NCI-H510A (cell line): ENCODE measurements at regions not wholly inside any gene's neighbourhood (a gene's known extent, or its start where the extent isn't known, plus 50 kb on each side); places are given as distances from the start of the nearest gene placed in this dataset.
"Not testable (repeated sequence)": the region's sequence is repeated elsewhere in the genome, so short reads cannot be mapped to it uniquely, and the experiment has no call there.

Source experiments
- DNase-seq: peaks from one replicate; lab custom pipeline; 2025; lab: John Stamatoyannopoulos, UW

DNA sequence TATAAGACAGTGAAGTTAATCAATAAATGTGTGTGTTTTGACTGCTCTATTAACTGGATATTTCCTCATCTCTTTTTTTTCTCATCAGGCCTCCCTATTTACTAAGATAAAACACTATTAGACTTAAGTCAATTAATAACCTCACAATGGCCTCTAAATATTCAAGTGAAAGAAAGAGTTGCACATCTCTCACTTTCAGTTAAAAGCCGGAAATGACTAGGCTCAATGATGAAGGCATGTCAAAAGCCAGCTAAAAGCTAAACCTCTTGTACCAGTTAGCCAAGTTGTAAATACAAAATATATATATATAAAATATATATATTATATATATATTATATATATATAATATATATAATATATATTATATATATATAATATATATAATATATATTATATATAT lies 127.0 kb upstream of the MEOX2 start:
- no peak for DNase-seq

DNA sequence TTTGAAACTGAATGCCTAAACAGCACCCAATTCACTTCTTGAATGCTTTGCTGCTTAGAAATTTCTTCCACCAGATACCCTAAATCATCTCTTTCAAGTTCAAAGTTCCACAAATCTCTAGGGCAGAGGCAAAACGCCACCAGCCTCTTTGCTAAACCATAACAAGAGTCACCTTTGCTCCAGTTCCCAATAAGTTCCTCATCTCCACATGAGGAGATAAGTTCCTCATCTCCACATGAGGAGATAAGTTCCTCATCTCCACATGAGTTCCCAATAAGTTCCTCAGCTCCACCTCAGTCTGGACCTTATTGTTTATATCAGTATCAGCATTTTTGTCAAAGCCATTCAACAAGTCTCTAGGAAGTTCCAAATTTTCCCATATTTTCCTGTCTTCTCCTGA lies 123.9 kb upstream of the MEOX2 start:
- not testable (repeated sequence) for DNase-seq

DNA sequence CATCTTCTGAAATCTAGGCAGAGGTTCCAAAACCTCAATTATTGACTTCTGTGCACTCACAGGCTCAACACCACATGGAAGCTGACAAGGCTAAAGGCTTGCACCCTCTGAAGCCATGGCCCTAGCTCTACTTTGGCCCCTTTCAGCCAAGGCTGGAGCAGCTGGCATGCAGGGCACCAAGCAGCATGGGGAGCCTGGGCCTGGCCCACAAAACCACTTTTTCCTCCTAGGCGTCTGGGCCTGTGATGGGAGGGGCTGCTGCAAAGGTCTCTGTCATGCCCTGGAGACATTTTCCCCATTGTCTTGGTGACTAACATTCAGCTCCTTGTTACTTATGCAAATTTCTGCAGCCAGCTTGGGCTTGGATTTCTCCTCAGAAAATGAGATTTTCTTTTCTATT lies 123.5 kb upstream of the MEOX2 start:
- not testable (repeated sequence) for DNase-seq

DNA sequence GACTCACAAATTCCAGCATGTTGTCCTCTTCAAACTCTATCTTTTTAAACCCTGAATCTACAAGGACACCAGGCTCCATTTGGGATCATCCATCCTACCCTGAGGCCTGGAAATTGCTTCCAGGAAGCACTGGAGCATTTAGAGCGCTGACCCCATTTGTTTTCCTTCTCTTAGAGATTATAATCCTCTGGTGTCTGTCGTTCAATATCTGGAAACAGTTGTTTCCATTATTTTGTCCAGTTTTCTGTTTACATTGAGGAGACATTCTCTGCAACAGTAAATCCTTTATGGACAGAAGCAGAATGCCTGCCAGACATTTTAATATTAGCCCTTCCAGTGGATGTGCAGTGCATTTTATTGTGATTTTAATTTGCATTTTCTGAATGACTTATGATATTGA lies 119.4 kb upstream of the MEOX2 start:
- DNase-seq: no peak

DNA sequence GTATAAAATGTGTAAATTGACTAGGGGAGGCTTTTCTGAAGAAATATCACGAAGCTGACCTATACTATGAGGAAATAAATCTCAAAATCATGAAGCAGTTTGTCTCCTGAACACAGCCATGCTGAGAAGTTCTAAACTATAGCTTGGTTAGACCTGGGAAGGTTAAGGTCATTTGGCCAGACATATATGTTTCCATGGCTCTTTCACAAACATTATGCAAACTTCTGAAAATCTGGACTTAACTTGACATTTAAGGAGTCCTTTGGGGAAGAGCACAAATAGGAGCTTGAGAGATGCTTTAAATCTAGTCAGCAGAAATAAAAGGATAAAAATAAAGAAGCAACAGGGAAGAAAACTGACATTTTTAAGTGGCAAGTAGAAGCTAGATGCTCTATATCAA lies 115.9 kb upstream of the MEOX2 start:
- no peak for DNase-seq

DNA sequence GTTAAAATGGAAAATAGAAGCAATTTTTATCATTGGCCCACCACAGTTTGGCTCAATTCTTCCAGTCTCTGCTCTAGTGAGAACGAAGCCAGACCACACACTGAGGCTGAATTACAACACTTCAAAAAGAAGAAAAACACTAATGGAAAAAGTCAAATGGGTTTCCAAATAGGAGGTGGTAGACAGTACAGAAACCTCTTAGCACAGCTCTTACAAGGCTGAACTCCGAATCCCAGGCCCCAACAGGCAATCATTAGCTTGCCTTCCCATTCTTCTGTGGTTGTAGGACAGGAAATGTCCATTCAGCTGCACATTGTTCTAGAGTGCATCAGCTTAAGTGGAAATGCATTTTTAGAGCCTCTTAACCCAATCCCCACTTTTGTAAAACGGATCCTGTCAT lies 115.1 kb upstream of the MEOX2 start:
- DNase-seq: no peak

DNA sequence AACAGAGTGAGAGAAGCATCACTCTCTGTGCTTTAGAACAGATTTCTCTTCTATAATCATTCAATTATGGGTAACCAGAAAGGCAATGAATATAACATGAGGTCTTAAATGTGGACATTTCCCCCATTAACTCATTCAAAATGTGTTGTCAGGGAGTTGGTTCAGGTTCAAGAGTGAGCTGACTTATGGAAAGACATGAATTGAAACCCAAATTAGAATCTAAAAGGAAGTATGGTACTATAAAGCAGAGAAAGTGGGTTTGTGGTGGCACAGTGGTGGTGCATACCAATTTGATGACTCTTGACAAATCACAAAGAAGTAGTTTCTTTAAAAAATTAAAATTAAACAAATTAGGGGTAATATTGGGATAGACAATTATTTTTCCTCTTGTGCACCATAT lies 114.6 kb upstream of the MEOX2 start:
- no peak for DNase-seq

DNA sequence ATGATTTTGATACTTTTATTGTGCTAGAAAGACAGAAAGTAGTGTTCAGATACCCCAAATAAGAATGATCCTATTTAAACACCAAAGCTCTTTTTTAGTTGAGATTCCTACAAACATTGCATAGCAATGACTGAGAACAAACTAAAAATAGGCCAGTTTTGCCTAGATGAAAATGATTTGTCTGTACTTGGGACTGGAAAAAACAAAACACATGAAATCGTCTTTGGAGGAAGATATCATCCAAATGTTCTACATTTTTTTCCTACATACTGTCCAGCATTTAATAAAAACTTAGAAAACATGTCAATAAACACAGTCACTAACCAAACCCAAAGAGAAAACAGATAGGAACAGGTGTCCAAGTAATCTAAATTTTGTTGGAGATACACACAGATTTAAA lies 111.6 kb upstream of the MEOX2 start:
- no peak for DNase-seq

DNA sequence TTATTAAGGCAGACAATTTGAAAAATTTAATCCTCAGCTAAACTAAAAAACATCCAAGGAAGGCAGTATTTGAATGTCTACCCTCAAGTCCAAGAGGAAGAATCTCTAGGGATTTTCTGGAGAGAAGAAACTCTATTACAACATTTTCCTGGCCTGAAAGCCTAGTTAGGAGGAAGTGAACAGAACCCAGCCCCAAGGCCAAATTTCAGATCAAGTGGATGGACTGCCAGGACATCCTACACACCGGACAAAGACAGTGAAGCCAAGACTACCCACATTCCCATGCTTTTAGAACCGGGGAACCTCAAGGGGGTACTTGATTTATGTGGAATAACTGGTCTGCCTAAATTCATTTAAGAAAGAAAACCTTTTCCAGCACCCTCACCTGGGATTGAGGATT lies 108.9 kb upstream of the MEOX2 start:
- DNase-seq: no peak

DNA sequence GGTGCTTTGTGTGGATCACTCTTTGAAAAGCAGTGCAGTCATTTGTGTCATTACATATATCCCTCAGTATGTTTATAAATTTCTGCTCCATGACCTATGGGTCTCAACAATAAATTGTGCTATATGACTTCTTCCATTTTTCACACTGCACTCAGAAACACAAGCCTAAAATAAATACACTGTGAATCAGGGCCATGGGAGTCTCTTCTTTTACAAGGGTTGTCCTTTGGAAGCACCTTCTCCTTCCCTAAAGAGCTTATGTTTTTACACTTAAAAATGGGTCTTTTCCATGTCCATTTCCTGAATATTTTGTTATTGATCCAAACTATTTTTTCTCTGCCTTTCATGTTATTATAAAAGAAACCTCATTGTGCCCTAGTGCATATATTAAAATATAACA lies 108.3 kb upstream of the MEOX2 start:
- no peak for DNase-seq

DNA sequence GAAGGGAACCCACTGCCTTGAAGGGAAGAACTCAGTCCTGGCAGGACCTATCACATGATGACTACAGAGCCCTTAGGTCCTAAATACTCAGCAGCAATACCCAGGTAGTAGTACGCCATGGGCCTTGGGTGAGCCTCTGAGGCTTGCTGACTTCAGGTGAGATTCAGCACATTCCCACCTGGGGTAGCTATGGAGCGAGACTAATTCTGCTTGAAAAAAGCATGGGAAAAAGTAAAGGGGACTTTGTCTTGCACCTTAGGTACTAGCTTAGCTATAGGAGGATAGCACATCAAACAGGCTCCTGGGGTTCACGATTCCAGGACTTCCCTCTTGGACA lies 98.2 kb upstream of the MEOX2 start:
- DNase-seq: no peak

DNA sequence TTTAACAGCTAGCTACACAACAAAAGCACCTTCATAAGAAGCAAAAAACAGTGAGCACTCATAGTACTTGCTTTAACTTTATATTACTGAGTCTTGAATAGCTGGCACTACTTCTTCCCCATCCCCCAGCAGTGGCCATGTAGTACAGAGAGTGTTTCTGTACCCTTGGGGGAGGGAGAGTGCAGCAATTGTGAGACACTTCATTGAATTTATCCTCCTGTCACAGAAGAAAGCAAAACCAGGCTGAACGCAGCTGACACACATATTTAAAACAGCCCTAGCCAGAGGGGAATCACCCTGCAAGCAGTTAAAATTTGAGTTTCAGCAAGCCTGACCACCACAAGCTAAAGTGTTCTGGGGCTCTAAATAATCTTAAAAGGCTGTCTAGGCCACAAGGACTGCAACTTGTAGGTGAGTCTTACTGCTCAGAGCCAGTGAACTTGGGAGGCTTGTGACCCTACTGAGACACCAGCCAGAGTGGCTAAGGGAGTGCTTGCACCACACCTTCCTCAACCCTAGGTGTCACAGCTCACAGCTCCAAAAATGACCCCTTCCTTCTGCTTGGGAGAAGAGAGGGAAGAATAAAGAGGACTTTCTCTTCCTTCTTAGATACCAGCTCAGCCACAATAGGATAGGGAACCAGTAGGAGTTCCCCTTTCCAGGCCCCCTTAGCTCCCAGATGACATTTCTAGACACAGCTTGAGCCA lies 97.7 kb upstream of the MEOX2 start:
- no peak for DNase-seq

DNA sequence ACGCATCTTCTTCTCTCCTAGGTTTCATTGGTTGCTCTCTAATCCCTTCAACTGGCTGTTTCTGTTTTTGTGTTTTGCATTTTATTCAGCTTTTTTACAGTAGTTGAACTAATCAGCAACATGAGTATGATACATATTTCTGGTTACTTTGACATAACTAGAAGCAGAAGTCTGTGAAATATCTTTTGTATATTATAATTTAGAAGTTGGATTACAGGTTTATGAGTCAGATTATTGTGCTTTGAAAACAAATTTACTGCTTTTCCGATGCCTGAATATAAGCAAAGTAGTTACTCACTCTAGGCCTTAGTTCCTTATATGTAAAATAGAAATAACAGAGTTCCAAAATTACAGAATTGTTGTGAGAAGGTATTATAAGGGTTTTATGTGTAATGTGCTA lies 96.2 kb upstream of the MEOX2 start:
- DNase-seq: no peak

DNA sequence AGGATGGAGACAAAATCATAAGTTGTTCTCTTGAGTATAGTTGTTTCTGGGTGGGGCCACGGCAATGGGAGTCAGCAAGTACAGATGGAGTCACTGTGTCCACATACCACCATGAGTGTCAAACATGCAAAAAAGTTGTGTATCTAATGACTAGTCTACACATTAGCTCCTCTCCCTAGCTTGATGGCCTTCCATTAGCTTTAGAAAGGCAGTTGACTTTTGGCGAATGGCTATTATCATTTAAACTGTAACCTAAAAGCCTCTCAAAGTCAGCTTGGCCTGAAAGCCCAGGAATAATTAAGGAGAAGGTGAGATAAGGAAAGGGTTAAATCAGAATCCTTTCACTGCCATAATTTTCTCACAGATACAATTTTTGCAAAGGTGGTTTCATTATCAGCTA lies 95.5 kb upstream of the MEOX2 start:
- DNase-seq: no peak

DNA sequence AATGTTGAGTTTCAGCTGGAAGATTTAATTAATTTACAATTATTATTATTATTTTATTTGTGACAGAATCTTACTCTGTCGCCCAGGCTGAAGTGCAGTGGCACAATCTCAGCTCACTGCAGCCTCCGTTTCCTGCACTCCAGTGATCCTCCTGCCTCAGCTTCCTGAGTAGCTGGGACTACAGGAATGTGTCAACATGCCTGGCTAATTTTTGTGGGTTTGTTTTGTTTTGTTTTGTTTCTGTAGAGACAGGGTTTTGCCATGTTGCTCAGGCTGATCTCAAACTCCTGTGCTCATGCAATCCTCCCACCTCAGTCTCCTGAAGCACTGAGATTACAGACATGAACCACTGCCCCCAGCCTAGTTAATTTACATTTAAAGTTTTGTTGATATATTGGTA lies 93.8 kb upstream of the MEOX2 start:
- no peak for DNase-seq

DNA sequence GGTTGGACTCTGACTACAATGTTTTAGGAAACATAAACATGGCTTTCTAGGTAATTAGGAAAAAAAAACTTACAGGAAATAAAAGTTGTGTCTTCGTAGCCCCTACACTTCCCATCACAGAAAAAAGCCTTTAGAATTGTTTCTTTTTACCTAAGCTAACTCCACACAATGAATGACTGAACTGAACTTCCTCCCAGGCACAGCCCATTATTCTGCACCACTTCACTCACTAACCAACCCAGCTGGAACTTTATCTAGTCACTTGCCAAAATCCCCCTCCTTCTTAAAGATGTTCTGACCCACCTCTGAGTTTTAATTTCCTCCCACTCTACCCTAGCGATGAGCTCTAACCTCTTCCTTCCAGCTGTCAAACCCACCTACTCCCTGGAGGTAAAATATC lies 91.7 kb upstream of the MEOX2 start:
- no peak for DNase-seq

DNA sequence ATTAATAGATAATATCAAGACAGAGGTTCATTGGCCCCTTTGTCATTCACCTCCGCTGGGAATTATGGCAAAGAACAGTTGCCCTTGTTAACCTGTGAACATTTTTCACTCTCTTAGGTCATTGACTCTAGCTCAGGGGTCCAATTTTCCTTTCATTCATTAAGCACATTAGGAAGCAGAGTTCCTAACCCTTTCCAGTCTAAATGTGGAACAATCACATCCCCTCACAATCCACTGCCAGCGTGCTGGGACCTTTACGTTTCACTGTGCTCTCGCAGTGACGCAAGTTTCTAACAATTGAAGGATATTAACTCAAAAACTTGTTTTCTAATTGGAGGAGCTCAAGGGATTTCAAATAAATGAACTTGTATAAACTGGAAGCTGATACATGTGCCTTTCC lies 79.3 kb upstream of the MEOX2 start:
- no peak for DNase-seq

DNA sequence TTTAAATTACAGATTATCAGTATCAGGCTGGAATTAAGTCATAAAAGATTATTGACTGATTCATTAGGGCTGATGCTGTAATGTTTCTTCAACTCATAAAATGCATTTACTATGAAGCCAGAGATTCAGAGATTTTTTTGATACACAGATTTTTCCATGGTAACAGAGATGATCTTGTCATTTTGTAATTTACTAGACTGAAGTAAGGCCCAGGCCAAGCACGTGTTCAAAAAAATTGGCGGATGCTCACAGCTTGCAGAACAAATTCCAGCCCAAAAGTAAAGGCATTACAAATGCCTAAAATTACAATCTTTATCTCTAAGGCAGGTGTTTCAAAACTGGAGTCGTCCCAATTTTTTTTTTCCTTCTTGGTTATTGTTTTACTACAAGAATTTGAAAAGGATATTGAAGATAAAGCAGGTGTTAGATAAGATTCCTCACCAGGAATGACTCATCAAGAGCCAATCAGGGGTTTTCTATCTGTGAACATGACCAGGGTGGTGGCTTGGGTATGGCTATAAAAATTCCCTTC lies 78.4 kb upstream of the MEOX2 start:
- DNase-seq: no peak

DNA sequence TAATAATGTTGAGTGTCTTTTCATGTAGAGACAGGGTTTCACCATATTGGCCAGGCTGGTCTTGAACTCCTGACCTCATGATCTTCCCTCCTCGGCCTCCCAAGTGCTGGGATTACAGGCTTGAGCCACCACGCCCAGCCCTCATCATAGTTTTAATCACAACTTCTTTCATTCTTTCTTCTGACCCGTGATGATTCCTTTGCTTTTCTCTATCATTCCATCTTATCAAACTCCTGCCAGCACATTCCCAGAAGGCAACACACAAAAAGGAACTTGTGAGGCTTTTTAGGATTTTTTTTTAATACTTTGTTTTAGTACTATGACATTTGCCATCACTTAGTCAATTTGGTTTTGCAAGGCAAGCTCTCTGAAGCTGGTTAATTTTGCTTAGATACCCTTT lies 77.5 kb upstream of the MEOX2 start:
- no peak for DNase-seq

DNA sequence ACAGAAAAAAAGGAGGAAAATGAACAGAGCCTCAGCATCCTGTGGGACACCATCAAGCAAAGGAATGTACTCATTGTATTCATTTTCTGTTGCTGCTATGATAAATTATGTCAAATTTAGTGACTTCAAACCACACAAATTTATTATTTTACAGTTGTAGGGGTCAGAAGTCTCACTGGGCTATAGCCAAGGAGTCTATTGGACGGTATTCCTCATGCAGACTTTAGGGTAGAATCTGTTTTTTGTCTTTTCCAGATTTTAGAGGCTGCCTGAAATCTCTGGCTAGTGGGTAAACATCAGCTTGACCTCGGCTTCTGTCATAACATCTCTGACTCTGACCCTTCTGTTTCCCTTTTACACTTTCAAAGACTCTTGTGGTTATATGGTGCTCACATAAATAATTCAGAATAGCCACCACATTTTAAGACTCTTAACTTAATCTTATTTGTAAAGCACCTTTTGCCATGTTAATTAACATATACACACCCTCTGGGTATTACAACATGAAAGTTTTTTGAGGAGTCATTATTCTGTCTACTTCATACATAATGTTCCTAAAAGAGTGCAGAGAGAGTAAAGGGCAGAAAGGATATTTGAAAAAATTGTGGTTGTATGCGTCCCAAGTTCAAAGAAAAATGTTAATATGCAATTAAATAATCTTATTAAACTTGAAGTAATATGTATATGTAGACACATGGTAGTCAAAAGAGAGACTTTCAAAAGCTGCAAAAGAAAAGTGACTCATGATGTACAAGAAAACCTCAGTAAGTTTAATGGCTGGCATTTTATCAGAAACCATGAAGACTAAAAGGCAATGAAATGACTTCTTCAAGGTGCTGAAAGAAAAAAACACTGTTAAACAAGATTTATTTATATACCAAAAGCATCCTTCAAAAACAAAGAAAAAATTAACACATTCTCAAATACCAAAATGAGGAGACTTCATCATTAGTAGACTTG lies 70.8 kb upstream of the MEOX2 start:
- DNase-seq: no peak

DNA sequence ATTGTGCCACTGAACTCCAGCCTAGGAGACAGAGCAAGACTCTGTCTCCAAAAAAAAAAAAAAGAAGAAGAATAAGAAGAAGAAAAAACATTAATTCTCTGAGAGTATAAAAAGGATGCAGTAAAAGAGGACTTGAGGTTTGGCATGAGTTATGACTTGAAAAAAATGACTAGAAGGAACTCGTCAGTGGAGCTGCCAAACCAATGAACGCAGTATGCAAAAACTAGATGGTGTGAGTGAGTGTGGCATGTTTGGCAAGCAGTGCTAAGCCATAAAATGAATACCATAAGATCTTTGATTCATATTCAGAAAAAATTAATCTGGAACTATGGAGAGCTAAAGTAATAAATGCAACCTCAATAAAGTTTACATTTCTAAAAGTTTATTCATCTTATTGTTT lies 68.6 kb upstream of the MEOX2 start:
- no peak for DNase-seq

DNA sequence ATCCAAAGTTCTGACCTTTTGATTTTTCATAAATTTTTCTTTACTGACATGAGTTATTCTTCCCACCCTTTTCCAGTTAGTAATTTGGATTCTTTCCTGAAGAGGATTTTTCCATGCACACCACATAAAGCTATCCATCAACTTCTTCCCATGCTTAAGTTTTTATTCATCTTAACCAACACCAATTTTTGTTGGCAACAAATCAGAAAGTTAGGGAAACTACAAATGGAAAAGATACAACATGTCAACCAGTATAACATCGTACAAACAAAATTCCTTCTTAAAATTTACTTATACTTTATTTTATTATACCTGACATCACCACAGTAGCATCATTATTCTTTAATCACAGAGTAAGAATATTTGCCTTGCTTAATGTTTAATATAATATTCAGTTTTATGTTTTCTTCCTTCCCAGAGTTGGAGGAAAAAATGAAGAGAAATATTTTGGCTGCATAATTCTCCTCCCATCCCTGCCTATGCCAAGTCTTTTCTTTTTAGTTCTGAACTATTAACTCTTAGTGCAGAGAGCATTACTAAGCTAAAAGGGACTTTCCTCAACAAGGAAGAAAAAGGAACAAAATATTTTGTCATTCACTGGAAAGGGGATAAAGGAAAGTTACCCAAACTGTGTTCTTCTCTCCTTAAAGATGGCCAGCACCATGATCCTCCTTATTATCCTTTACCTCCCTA lies 67.5 kb upstream of the MEOX2 start:
- no peak for DNase-seq

DNA sequence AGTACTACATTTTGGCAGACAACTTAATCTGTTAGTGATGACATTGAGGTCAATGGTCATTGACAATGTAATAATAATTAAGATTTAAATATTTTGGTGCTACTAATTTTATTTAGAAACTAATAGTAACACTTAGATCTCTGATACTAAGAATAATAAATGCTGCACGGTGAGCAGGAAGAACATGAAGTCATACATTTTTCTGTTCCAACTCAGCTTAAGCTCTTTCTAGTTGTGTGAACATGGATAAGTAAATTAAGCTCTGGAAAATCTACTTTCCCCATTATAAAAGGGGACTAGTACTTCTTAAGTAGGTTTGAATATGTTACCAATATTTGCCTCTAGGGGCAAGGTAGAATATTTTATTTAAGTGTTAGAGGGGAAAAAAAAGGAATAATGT lies 65.9 kb upstream of the MEOX2 start:
- DNase-seq: no peak
